Gastroesophageal sphincter (tissue), 4 donors: ENCODE measurements at regions not wholly inside any gene's neighbourhood (a gene's known extent, or its start where the extent isn't known, plus 50 kb on each side); places are given as distances from the start of the nearest gene placed in this dataset.

Experiments used
- ATAC-seq: fragments of 150-250 bp; one replicate; pipeline ENCODE4 v1.9.1; 2016; ENCODE audit warnings: mild to moderate bottlenecking, moderate library complexity
- H3K27ac ChIP-seq, 4 donors: fragments of 200-600 bp; sonication (generic) in 3 of 4; 1 replicate in 3 of 4; 2 replicates in 1 of 4; pipeline ENCODE4 v1.5.1; 2016 to 2019
- H3K27me3 ChIP-seq: fragments of 200-600 bp; sonication (generic); one replicate; pipeline ENCODE4 v1.5.1; 2019
- H3K36me3 ChIP-seq, 2 donors: fragments of 200-600 bp; sonication (generic); one replicate each; pipeline ENCODE4 v1.5.1; 2019; ENCODE audit warnings: control low read depth in 1 of 2
- H3K4me1 ChIP-seq, 3 donors: fragments of 200-600 bp; sonication (generic); 1 replicate in 2 of 3; 2 replicates in 1 of 3; pipeline ENCODE4 v1.5.1; 2016 to 2019; ENCODE audit warnings: control low read depth in 2 of 3
- H3K4me3 ChIP-seq, 2 donors: fragments of 200-600 bp; sonication (generic); one replicate each; pipeline ENCODE4 v1.5.1; 2019; ENCODE audit warnings: mild to moderate bottlenecking in 1 of 2, moderate library complexity in 1 of 2
- H3K9me3 ChIP-seq, 3 donors: fragments of 200-600 bp; sonication (generic); one replicate each; pipeline ENCODE4 v1.5.1; 2017 to 2019; ENCODE audit warnings: control low read depth in 2 of 3
- CTCF ChIP-seq, 4 experiments: fragments of 200-600 bp in 2 of 4; fragments of 450-650 bp in 2 of 4; sonication (generic) in 1 of 4; IDR thresholded peaks; one replicate each; pipeline ENCODE4 v1.5.1; 2017 to 2019; ENCODE audit warnings: antibody characterized with exemption in 4 of 4, mild to moderate bottlenecking in 2 of 4, moderate library complexity in 2 of 4
- EP300 ChIP-seq: sonication (generic); formaldehyde crosslinking; IDR thresholded peaks from one replicate; pipeline ENCODE4 v1.6.1; 2017; ENCODE audit warnings: antibody characterized with exemption, mild to moderate bottlenecking
- POLR2A ChIP-seq, 2 donors: fragments of 450-650 bp; IDR thresholded peaks; one replicate each; pipeline ENCODE4 v1.6.1; 2017; ENCODE audit warnings: antibody characterized with exemption in 2 of 2, mild to moderate bottlenecking in 2 of 2, moderate library complexity in 1 of 2
- POLR2AphosphoS5 ChIP-seq: sonication (generic); formaldehyde crosslinking; IDR thresholded peaks from one replicate; pipeline ENCODE4 v1.6.1; 2017; ENCODE audit warnings: antibody characterized with exemption
- WGBS, 2 donors: methylation state at CpG; one replicate each; pipeline ENCODE4 v1.1.5; 2018; ENCODE audit warnings: low coverage in 1 of 2; 5-methylcytosine and 5-hydroxymethylcytosine counted together

- Histone ChIP-seq H3K4me3 (no peak overlapping the region), H3K36me3 (no peaks in the 10 kb centered on the region), H3K27ac (no peak overlapping the region), H3K4me1 (peaks cover 17 to 60% (median 28%) of the 10 kb centered on the region in 3 donors), H3K27me3 (no peaks in the 10 kb centered on the region), H3K9me3 (no peaks in the 10 kb centered on the region)
- no peak for TF ChIP-seq POLR2A (IDR thresholded peaks at IDR 0.05)
- no peak for TF ChIP-seq CTCF (IDR thresholded peaks at IDR 0.05)
- no peak for TF ChIP-seq EP300
- no peak for TF ChIP-seq POLR2AphosphoS5
- ATAC-seq: no peak
- WGBS, 2 donors: 65 to 85% methylated on average over 2 of the region's 2 CpGs
Observed at GRCh38 chr13:97120346-97120745, 101.8 kb upstream of the MBNL2 start.

- Histone ChIP-seq H3K36me3 (no peaks in the 10 kb centered on the region), H3K9me3 (no peaks in the 10 kb centered on the region), H3K27ac (no peak overlapping the region), H3K27me3 (no peaks in the 10 kb centered on the region), H3K4me3 (no peak overlapping the region), H3K4me1 (peaks cover 18 to 60% (median 32%) of the 10 kb centered on the region in 3 donors)
- TF ChIP-seq EP300 (no peak), CTCF (IDR thresholded peaks at IDR 0.05) (no peak), POLR2AphosphoS5 (no peak), POLR2A (IDR thresholded peaks at IDR 0.05) (no peak)
- WGBS, 2 donors: 89 to 100% methylated on average over 1 of the region's 1 CpG
- no peak for ATAC-seq
Observed at GRCh38 chr13:97120976-97121375, 101.2 kb upstream of the MBNL2 start.

GRCh38 chr13:97121894-97122293, 100.2 kb upstream of the MBNL2 start:
- Histone ChIP-seq H3K27ac (no peak overlapping the region), H3K27me3 (no peaks in the 10 kb centered on the region), H3K4me3 (no peak overlapping the region), H3K9me3 (no peaks in the 10 kb centered on the region), H3K4me1 (peaks cover 14 to 60% (median 25%) of the 10 kb centered on the region in 3 donors), H3K36me3 (no peaks in the 10 kb centered on the region)
- TF ChIP-seq EP300 (no peak), POLR2A (IDR thresholded peaks at IDR 0.05) (no peak), POLR2AphosphoS5 (no peak), CTCF (IDR thresholded peaks at IDR 0.05) (no peak)
- no peak for ATAC-seq

- Histone ChIP-seq H3K36me3 (no peaks in the 10 kb centered on the region), H3K9me3 (no peaks in the 10 kb centered on the region), H3K4me3 (no peak overlapping the region), H3K27ac (no peak overlapping the region), H3K27me3 (no peaks in the 10 kb centered on the region), H3K4me1 (peaks cover 8 to 54% (median 21%) of the 10 kb centered on the region in 3 donors)
- no peak for ATAC-seq
- TF ChIP-seq EP300: no peak
- TF ChIP-seq CTCF (IDR thresholded peaks at IDR 0.05): no peak
- TF ChIP-seq POLR2A (IDR thresholded peaks at IDR 0.05): no peak
- TF ChIP-seq POLR2AphosphoS5: no peak
- WGBS, 2 donors: 48 to 49% methylated on average over 4 of the region's 4 CpGs
Observed at GRCh38 chr13:97122381-97122996, 99.6 kb upstream of the MBNL2 start.

GRCh38 chr13:97124206-97124605, 97.9 kb upstream of the MBNL2 start:
- ATAC-seq: no peak
- H3K9me3 ChIP-seq: no peaks in the 10 kb centered on the region
- H3K4me1 ChIP-seq: peaks cover 4 to 45% (median 21%) of the 10 kb centered on the region in 3 donors
- H3K4me3 ChIP-seq: no peak overlapping the region
- WGBS, 2 donors: 82 to 88% methylated on average over 3 of the region's 4 CpGs
- peak overlapping the region in 2 of 4 donors; percentile 65 to 68 for H3K27ac ChIP-seq
- H3K36me3 ChIP-seq: no peaks in the 10 kb centered on the region
- TF ChIP-seq POLR2A (IDR thresholded peaks at IDR 0.05): no peak
- TF ChIP-seq POLR2AphosphoS5: no peak
- TF ChIP-seq EP300: no peak
- no peak for TF ChIP-seq CTCF (IDR thresholded peaks at IDR 0.05)
- H3K27me3 ChIP-seq: no peaks in the 10 kb centered on the region
